ENCODE measurements at regions not wholly inside any gene's neighbourhood (a gene's known extent, or its start where the extent isn't known, plus 50 kb on each side); places are given as distances from the start of the nearest gene placed in this dataset.

DNA sequence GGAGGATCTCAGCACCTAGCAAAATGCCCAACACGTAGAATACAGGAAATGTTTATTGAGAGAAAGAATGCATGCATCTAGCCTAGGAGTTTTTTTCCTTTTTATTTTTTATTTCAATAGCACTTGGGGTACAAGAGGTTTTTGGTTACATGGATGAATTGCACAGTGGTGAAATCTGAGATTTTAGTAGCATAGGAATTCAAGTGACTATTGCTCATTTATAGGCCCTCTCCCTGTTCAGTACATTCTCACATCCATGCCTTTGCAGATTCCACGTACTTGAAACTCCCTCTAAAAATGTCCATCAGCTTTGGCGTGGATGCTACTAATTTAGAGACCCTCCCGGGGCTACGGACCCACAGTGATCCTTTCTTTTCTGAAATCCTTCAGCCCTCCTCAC, 61.7 kb upstream of the PIAS1 start:
- Histone ChIP-seq H3K4me1 (no peaks in the 10 kb centered on the region), H3K36me3 (no peaks in the 10 kb centered on the region), H3K27ac (no peak overlapping the region), H3K4me3 (no peak overlapping the region), H3K9me3 (no peaks in the 10 kb centered on the region), H3K27me3 (no peaks in the 10 kb centered on the region)
- no peak for DNase-seq
- intact Hi-C loops (cut with DNase I): no loop called here
- WGBS, 2 donors: 87 to 89% methylated on average over 5 of the region's 5 CpGs
- TF ChIP-seq, protein P1, sequence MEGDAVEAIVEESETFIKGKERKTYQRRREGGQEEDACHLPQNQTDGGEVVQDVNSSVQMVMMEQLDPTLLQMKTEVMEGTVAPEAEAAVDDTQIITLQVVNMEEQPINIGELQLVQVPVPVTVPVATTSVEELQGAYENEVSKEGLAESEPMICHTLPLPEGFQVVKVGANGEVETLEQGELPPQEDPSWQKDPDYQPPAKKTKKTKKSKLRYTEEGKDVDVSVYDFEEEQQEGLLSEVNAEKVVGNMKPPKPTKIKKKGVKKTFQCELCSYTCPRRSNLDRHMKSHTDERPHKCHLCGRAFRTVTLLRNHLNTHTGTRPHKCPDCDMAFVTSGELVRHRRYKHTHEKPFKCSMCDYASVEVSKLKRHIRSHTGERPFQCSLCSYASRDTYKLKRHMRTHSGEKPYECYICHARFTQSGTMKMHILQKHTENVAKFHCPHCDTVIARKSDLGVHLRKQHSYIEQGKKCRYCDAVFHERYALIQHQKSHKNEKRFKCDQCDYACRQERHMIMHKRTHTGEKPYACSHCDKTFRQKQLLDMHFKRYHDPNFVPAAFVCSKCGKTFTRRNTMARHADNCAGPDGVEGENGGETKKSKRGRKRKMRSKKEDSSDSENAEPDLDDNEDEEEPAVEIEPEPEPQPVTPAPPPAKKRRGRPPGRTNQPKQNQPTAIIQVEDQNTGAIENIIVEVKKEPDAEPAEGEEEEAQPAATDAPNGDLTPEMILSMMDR (IDR thresholded peaks at IDR 0.05): no peak
- TF ChIP-seq POLR2A (IDR thresholded peaks at IDR 0.05): no peak

DNA sequence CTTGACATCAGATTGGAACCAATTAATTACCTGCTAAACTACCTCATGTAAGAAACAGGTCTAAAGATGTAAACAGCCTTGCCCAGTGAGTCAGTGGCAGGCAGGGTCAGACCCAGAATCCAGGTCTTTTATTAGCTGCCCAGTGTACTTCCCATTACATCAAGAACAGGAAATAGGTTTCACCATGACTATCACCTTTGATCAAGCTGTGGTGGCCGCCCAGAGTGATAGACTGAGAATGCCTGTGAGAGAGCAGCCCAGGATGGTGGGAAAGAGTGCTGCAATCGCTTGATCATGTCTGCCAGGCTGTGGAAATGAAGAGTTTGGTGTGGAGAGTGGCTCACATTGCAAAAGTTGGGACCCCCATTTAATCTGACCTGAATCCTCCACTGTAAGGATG, 61.3 kb upstream of the PIAS1 start:
- Histone ChIP-seq H3K9me3 (no peaks in the 10 kb centered on the region), H3K27me3 (no peaks in the 10 kb centered on the region), H3K36me3 (no peaks in the 10 kb centered on the region), H3K4me1 (peaks cover 0 to 2% (median 0%) of the 10 kb centered on the region in 3 donors), H3K27ac (no peak overlapping the region), H3K4me3 (no peak overlapping the region)
- no peak for TF ChIP-seq POLR2A (IDR thresholded peaks at IDR 0.05)
- TF ChIP-seq, protein P1 (IDR thresholded peaks at IDR 0.05): no peak
- 79 to 100% methylated on average over 2 of the region's 2 CpGs for WGBS, 2 donors
- intact Hi-C loops (cut with DNase I): no loop called here
- no peak for DNase-seq

- peaks cover 0 to 18% (median 7%) of the 10 kb centered on the region in 3 donors for H3K4me1 ChIP-seq
- intact Hi-C loops (cut with DNase I): no loop called here
- no peak overlapping the region for H3K27ac ChIP-seq
- no peaks in the 10 kb centered on the region for H3K9me3 ChIP-seq
- no peak for TF ChIP-seq POLR2A (IDR thresholded peaks at IDR 0.05)
- TF ChIP-seq, protein P1 (IDR thresholded peaks at IDR 0.05): no peak
- WGBS, 2 donors: 78 to 100% methylated on average over 1 of the region's 1 CpG
- no peak overlapping the region for H3K4me3 ChIP-seq
- DNase-seq: no peak
- H3K36me3 ChIP-seq: no peaks in the 10 kb centered on the region
- H3K27me3 ChIP-seq: no peaks in the 10 kb centered on the region
Observed at GRCh38 chr15:67997996-67998395, 56.1 kb upstream of the PIAS1 start.

GRCh38 chr15:67998599-67999133, 55.4 kb upstream of the PIAS1 start:
- 23 to 40% methylated on average over 6 of the region's 6 CpGs for WGBS, 2 donors
- Histone ChIP-seq H3K9me3 (no peaks in the 10 kb centered on the region), H3K4me1 (peaks cover 0 to 18% (median 7%) of the 10 kb centered on the region in 3 donors), H3K4me3 (no peak overlapping the region), H3K36me3 (no peaks in the 10 kb centered on the region), H3K27me3 (no peaks in the 10 kb centered on the region), H3K27ac (no peak overlapping the region)
- no peak for DNase-seq
- TF ChIP-seq POLR2A (IDR thresholded peaks at IDR 0.05): no peak
- TF ChIP-seq, protein P1 (IDR thresholded peaks at IDR 0.05): no peak
- intact Hi-C loops (cut with DNase I): no loop called here

DNA sequence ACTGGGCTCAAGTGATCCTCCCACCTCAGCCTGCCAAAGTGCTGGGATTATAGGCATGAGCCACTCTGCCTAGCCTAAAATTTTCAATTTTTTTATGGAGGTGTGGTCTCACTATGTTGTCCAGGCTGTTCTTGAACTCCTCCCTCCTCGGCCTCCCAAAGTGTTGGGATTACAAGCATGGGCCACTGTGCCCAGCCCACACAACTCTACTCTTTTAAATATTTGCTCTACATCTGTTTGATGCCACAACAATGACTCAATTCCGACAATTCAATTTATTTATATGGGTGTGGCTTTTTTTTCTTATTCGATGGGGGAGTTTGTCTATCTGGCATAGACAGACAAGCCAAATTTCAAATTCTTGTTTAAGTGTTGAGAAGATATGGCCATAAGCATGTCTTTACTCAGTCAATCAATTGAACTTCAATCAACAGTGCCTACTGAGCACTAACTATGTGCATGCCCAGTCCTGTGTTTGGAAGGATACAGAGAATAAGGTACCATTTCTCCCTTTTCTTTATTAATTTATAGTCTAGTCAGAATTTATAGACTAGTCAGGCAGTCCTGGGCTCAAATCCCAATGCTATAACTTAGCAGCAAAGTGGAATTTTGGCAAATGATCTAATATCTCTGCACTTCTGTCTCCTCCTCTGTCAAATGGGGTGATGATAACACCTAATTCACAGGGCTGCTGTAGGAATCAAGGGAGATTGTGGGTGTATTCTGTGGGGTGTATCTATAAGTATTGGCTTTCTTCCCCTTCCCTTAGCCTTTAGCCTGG, 54.6 kb upstream of the PIAS1 start:
- intact Hi-C loops (cut with DNase I): no loop called here
- TF ChIP-seq, protein P1 (IDR thresholded peaks at IDR 0.05): no peak
- TF ChIP-seq POLR2A (IDR thresholded peaks at IDR 0.05): no peak
- no peak for DNase-seq
- Histone ChIP-seq H3K4me3 (no peak overlapping the region), H3K4me1 (peaks cover 0 to 18% (median 7%) of the 10 kb centered on the region in 3 donors), H3K36me3 (no peaks in the 10 kb centered on the region), H3K9me3 (no peaks in the 10 kb centered on the region), H3K27ac (no peak overlapping the region), H3K27me3 (no peaks in the 10 kb centered on the region)
- 48 to 62% methylated on average over 3 of the region's 3 CpGs for WGBS, 2 donors

All from esophagus squamous epithelium (tissue), 5 donors.